GM11168 (cell line): ENCODE measurements at regions not wholly inside any gene's neighbourhood (a gene's known extent, or its start where the extent isn't known, plus 50 kb on each side); places are given as distances from the start of the nearest gene placed in this dataset.
"Not testable (repeated sequence)": the region's sequence is repeated elsewhere in the genome, so short reads cannot be mapped to it uniquely, and the experiment has no call there.

Source experiments
- in situ Hi-C: fragments of 300-500 bp; cut with MboI; formaldehyde crosslinking; loops from one replicate; pipeline ENCODE4 v1.12.0; 2022; ENCODE audit warnings: low sequenced_read_pairs; ENCODE audit not compliant: unreplicated experiment

DNA sequence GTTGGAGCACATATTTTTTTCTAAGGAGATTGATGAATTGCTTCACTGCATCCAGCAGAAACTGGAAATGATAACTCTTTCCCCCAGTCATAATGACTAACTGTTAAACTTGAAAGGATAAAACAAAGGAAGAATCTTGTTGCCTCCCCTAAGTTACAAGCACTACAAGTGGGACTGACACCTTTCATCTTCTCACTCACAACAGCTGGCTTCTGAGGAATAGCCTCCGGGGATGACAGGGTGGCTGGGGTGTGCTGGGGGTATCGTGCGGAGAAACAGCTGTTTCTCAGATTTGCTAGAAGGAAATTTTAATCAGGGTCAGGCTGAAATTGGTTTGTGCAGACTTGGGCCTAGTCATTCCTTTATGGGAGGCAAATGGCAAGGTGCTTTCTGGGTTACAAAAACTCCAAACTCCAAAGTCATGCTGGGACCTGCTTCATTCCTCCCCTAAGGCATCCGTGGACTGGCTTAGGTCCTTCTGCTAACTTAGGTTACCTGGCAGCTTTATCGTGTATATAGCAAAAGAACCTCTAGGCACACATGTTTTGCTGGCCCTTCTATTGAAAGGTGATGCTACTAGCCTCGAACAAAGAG, 557.2 kb downstream of the TOX3 start:
- in situ Hi-C loops, result no loop called here

DNA sequence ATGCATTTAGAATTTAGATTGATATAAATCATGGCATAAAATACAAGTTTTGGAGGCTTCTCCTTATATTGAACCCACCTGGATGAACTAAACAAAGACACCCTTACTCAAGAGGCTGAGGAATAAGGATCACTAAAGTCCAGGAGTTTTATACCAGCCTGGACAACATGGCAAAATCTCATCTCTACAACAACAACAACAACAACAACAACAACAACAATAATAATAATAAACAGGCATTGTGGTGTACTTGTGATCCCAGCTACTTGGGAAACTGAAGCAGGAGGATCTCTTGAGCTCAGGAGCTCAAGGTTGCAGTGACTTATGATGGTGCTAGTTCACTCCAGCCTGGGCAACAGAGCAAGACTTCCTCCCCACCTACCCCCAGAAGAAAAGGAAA, 558.0 kb downstream of the TOX3 start:
- in situ Hi-C loops, result no loop called here

DNA sequence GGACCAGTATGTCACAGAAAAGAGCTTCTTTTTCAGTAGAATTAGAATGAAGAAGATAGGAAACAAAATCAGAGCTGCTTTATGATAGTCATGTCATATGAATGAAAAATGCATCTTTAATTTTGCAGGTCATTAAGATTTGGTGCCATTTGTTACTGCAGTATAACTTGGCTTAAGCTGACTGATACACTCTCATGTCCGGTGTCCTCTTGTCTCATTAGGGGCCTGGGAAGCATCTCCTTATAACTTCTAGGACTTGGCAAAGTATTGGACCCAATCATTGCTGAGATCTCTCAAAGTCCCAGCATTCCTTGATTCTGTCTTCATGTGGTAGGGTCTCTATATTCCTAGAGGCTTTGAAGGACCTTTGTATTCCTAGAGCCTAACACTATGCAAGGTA, 559.4 kb downstream of the TOX3 start:
- in situ Hi-C loops, result no loop called here

DNA sequence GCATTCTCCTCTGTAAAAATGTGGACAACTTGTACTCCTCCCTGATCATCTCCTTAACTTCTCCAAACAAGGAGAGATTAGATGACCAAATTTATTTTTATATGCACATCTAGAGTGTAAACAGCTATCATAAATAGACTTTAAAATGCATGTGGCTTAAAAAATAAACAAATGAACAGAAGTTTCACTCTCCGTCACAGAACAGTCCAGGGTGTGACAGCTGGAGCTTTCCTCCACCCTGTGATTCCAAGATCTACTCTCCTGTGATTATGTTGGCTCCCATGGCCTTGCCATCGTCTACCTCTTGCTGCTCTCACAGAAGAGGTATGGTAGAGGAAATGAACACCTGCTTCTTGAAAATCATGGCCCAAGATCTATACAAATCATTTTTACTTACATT, 560.2 kb downstream of the TOX3 start:
- in situ Hi-C loops, result no loop called here

DNA sequence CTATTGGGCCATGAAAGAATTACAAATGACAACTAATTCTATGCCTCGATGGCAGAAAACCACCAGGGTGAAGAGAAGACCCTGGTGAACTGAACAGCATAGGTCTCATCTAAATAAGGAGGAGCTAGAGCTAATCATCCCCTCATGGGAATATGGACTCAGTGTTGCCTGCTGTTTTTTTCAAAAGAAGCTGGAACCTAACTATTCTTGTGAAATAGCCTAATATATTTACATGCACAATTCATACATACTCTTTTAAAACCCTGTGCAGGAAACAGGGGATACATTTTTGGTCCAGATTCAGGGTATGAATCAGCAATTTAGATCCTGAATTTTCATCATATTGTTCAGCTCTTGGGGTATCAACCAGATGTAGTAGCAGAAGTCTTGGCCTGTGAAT, 560.6 kb downstream of the TOX3 start:
- in situ Hi-C loops, result no loop called here

DNA sequence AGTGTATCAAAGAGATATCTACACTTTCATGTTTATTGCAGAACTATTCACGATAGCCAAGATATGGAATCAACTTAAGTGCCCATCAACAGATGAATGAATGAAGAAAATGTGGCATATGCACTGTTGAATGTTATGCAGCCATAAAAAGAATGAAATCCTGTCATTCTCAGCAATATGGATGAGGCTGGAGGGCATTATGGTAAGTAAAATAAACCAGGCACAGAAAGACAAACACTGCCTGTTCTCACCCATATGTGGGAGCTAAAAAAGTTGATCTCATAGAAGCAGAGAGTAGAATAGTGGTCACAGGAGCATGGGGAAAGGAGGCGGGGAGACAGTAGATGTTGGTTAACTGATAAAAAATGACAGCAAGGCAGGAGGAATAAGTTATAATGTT, 561.8 kb downstream of the TOX3 start:
- in situ Hi-C loops, result no loop called here

DNA sequence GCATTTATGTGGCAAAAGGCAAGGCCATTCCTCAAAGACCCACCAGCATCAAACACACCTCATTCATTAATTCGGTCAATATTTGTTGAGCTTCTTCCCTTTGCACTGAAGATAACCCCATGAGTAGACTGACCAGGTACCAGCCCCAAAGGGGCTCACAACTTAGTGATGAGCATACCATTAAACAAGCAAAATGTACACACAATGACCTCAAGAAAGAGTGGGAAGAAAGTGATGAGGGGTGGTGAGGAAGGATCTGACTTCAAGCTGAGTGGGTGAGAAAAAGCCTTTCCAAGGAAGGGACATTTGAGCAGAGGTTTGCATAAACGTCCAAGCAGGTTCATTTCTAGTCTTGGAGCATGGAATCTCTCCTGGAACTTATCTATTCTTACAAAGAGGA, 562.5 kb downstream of the TOX3 start:
- in situ Hi-C loops, result no loop called here

DNA sequence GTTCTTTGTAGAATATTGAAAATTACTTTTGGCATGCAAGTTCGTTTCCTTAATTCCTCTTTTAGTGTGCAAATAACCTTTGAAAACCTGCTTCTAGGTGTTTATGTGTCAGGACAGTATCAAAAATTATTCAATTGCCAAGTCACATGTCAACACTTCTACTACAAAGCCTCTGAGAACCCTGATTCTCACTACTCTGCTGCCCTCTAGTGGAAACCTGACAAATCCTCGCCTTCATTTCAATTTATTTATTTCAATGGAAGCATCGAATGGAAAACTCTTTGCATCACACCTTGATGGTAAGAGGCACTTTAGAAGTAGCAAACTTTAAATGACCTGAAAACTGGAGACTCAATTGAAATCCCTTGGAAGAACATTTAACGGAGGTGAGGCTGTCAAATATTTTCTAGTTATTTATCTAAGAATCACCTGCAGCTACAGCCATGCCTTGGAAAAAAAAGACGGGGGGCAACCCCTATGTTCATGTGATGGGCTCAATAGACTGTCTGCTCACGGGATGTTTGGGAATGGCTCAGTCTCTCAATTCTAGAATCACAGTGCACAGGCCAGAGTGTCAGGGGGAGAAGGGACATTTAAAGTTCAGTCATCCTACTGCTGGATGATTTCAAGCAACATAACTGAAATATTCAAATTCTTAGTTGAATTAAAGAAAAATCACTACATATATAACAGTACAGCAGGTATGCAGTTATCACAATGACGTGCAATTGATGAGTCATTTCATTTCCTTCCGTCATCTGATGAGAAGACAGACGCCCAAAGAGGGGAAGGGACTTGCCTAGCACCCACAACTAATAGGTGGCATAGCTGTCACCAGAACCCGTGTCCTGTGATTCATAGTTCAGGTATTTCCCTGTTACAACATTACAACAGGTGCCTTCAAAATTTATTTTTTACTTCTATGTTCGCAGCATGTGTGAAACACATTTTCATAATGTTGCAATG, 563.9 kb downstream of the TOX3 start:
- in situ Hi-C loops, result no loop called here

DNA sequence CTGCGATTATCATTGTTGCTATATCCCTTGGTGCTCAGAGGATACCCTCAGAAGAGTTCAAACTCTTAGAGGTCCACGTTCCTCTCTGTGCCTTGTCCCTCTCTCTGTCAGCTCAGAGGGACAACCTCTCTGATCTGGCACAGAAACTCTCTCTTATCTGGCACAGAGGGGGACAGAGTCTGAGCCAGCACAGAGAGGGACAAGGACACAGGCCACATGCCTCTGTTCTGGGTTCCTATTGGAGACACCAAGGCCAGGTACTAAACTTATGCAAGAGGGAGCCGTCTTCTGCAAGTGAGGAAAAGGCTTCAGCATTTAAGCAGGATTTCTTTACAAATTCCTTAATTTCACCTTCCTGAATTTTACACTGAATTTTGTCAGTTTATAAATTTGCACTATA, 565.2 kb downstream of the TOX3 start:
- in situ Hi-C loops, result no loop called here

DNA sequence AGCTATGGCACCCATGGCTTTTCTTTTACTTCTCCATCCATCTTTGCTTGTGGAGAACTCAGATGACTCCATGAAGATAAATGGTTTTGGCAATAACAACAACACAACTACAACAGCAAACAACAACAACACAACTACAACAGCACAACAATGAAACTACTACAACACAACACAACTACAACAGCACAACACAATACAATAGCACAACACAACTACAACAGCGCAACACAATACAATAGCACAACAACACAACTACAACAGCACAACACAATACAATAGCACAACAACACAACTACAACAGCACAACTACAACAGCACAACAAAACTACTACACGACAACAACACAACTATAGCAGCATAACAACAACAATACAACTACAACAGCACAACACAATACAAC, 569.4 kb downstream of the TOX3 start:
- in situ Hi-C loops, result not testable (repeated sequence)

DNA sequence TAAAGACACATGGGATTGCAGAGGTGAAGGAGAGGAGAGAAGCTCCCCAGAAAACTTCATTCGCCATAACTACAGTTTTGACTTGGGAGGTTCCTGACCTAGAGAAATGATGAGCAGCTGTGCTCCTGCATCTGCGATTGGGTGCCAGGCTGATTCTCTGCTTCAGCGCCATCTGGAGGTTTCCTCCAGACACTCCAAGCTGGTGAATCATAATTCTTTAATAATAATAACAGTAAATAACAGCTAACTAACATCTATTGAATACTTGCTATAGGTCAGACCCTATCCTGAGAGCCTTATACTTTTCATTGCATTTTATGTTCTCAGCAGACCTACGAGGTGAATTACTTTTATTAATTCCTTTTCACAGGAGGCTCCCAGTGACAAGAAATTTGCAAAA, 575.8 kb downstream of the TOX3 start:
- in situ Hi-C loops, result no loop called here

DNA sequence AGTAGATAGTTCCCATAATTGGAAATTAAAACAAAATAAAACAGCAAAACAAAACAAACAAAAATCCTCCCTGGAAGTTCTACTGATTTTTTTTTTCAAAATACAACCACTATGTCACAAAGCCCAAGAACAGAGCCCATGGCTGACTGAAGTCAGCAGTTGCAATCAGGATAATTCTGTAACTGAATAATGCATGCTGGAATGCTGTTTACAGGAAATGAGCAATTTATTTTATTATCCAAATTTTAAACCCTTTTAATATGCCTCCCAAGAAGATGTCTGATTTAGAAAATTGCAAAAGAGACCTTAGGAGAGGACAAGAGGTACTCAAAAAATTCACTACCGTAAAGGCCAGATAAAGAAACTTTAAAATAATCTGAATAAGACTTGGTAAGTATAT, 578.2 kb downstream of the TOX3 start:
- in situ Hi-C loops, result no loop called here

DNA sequence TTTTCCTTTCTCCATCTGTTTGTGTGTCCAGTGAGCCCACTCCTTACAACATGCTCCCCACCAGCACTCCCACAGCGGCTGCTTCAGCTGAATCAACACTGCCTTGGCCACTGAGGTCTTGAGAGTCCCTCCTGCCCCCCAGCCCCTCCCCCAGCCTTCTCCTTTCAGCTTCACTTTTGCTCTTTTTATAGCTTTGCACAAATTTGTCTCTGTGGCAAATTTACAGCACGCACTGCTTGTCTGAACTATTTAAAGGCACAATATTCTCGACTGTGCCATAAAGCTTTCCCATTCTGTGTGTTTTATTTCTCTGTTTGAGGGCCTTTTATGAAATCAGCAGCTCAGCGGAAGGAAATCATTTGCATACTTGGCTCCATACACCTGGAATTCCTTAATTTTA, 579.3 kb downstream of the TOX3 start:
- in situ Hi-C loops, result no loop called here

DNA sequence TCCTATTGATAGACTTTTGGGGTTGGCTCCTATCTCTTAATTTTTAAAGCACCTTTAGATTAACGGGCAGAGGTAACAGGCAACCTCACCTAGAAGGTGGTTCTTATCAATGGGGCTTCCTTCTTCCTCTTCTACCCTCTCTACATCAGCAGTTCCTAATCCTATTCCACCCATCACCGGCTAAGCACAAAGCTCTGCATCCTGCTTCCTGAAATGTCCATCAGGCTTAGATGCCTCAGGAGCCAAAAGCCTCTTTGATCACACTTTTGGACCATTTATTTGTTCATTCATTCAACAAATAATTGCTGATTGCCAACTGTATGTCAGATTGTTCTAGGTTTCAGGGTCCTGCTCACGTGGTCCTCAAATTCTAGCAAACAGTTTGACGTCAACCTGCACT, 586.0 kb downstream of the TOX3 start:
- in situ Hi-C loops, result no loop called here

DNA sequence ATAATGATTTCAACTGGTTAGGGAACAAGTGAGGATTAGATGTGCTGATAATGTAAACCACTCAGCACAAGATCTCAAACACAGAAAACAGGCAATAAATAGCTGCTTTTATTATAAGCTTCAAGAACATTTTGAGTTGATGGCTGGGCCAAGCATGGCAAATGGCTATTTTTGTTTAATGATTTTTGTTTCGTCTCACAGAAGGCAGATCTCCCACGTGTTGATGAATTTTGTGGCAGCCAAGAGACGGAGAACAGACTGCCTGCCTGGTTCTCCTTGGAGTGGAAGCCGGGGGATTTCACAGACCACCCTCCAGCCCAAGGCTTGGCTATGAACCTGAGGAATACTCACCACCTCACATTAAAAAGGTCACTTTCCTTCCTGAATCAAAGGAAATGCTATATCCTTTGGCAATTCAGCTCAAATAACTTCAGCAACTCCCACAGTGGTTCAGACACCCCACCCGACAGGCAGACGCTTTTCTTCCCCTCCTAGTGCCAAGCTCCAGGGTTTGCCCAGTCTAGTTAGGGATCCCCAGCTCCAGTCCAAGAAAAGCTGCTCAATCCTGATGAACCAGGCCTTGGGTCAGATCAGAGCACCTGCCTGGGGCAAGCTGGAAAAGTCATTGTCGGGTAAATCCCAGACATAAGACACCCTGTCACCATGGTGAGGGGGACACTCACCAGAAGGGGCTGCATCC, 593.5 kb downstream of the TOX3 start:
- in situ Hi-C loops, result no loop called here

DNA sequence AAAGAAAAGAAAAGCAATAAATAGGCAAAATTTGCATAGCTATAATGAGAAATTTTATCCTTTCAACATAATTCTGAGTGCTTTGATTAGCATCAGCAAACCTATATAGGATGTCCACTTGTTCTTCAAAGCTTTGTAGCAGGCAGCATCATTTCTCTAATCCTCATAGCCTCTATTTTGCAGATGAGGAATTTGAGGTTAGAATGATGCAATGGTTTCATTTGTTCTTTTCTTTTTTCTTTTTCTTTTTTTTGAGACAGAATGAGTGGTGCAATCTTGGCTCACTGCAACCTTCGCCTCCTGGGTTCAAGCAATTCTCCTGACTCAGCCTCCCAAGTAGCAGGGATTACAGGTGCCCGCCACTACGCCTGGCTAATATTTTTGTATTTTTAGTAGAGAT, 594.4 kb downstream of the TOX3 start:
- in situ Hi-C loops, result no loop called here

DNA sequence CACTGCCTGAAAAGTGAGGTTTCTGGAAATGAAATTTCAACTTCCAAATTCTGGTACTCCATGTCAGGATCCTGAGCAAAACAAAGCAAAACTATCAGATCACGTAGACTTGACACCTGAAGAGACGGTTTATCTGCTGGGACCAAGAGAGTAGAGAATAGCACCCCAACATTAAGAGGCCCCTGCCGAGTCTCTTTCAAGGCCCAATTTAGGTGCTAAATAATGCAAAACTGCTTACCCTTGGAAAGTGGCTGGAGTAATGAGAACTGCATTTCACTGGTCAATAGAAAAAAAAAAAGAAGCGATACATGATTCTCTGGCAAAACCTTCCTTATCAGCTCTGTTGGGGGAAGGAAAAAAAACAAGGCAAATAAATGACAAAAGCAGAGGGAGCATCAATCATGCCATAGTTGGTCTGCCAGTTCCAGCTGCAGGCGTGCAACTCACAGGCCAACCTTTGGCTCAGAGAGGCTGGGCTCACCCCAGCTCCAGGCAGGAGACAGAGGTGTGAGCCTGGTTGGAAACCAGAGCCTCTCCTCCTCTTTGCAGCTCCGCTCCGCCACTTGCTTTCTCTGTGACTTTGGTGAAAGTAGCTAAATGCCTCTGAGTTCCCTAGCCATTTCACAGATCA, 595.2 kb downstream of the TOX3 start:
- in situ Hi-C loops, result no loop called here

DNA sequence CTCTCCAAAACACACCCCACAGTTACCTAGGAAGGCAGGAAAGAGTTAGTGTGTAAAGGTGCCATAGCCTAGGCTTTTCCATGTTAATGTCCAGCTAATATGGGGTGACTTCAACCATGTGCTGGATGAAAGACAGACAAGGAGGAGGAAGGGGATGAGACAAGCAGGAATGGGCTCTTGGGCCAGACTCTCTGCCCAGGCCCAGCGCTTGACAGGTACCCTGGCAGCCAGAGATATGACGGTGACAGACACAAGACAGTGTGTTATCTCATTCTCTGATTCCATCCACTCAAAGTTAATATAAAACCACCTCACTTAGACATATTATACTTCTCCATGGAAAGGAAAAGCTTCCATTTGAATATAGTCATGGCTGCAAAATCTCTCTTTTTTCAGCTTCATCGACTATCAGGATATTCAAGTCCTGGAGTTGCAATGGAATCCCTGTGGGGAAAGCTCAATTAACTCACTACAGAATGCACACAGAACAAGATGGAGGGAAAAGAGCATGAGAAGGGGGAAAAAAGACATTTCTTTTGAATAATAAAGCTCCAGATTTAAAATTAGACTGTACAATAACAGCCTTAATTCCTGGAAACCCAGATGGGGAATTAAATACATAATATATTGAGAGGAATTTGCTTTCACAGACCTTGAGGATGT, 596.7 kb downstream of the TOX3 start:
- in situ Hi-C loops, result no loop called here

DNA sequence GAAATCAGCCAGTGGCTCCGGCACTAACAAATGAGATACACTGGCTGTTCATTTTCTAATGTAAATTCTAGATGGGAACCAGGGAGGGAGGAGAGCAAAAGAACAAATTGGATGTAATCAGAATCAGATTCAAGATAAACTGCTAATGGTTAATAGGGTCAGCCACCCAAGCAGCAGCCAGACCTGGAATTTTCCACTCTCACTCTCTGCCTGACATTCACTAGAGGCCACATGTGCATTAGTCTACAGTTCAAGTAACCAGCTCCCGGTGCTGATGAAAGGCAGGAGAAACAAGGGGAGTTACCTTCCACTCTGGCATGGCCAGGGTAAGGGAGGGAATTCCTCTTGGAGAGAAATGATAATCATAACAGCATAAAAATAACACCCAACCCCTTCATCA, 597.7 kb downstream of the TOX3 start:
- in situ Hi-C loops, result no loop called here

DNA sequence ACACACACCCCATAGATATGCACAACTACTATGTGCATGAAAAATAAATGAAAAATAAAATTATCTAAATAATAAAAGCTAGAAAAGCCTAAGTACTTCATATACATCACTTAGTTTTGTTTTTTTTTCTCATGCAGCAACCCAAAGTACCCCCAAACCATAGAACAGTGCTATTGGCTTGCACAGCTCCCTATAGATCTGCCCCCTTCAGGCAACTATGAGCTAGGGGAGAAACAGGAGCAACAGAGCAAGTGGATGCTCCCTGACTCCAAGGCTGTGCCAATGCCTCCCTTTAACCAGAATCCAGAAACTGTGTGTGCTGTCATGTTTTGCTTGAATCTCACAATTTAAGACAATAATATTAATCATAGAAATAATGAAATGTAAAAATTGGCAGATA, 605.5 kb downstream of the TOX3 start:
- in situ Hi-C loops, result no loop called here
